Karpas-422 (cell line): ENCODE measurements at regions not wholly inside any gene's neighbourhood (a gene's known extent, or its start where the extent isn't known, plus 50 kb on each side); places are given as distances from the start of the nearest gene placed in this dataset.
A peak's percentile ranks its signal among the peaks of the same experiment; 100 is the strongest.

Source experiments
- DNase-seq: peaks from one replicate; pipeline ENCODE4 v3.0.0-alpha.2; 2015
- H2AFZ ChIP-seq: fragments of 200-600 bp; sonication (generic); 2 replicates; pipeline ENCODE4 v1.6.1; 2014; ENCODE audit warnings: antibody characterized with exemption, low read length, mixed read lengths
- H3K27ac ChIP-seq: fragments of 200-600 bp; sonication (generic); 2 replicates; pipeline ENCODE4 v1.5.1; 2014; ENCODE audit warnings: mild to moderate bottlenecking, low read length, moderate library complexity
- H3K27me3 ChIP-seq: fragments of 200-600 bp; sonication (generic); 2 replicates; pipeline ENCODE4 v1.6.1; 2014; ENCODE audit warnings: low read length, mixed read lengths
- H3K36me3 ChIP-seq: fragments of 200-600 bp; sonication (generic); 2 replicates; pipeline ENCODE4 v1.6.1; 2014; ENCODE audit warnings: low read length, mixed read lengths; ENCODE audit not compliant: insufficient read depth
- H3K4me1 ChIP-seq: fragments of 200-600 bp; sonication (generic); 2 replicates; pipeline ENCODE4 v1.6.1; 2014; ENCODE audit warnings: mild to moderate bottlenecking, low read length, mixed read lengths
- H3K4me2 ChIP-seq: fragments of 200-600 bp; sonication (generic); 2 replicates; pipeline ENCODE4 v1.6.1; 2014; ENCODE audit warnings: low read length, low read depth, mild to moderate bottlenecking; ENCODE audit not compliant: poor library complexity, severe bottlenecking
- H3K4me3 ChIP-seq: fragments of 200-600 bp; sonication (generic); 2 replicates; pipeline ENCODE4 v1.5.1; 2014; ENCODE audit warnings: mild to moderate bottlenecking, antibody characterized with exemption, low read length, mixed read lengths
- H3K79me2 ChIP-seq: fragments of 200-600 bp; sonication (generic); 2 replicates; pipeline ENCODE4 v1.6.1; 2014; ENCODE audit warnings: mild to moderate bottlenecking, low read length, mixed read lengths
- H3K9ac ChIP-seq: fragments of 200-600 bp; sonication (generic); 2 replicates; pipeline ENCODE4 v1.6.0; 2014; ENCODE audit warnings: low read length
- H3K9me2 ChIP-seq: fragments of 200-600 bp; sonication (generic), shearing (Covaris generic); replicated peaks from 2 replicates; pipeline ENCODE4 v1.6.0; 2014; ENCODE audit warnings: mild to moderate bottlenecking, low read length, moderate library complexity; ENCODE audit not compliant: insufficient read depth
- H3K9me3 ChIP-seq: fragments of 300-700, 200-600 bp; sonication (generic); 2 replicates; pipeline ENCODE4 v1.6.1; 2014; ENCODE audit warnings: low read length, mixed read lengths
- H4K20me1 ChIP-seq: fragments of 200-600 bp; sonication (generic); 2 replicates; pipeline ENCODE4 v1.6.1; 2014; ENCODE audit warnings: mild to moderate bottlenecking, antibody characterized with exemption, low read length, low read depth; ENCODE audit not compliant: insufficient read depth

DNA sequence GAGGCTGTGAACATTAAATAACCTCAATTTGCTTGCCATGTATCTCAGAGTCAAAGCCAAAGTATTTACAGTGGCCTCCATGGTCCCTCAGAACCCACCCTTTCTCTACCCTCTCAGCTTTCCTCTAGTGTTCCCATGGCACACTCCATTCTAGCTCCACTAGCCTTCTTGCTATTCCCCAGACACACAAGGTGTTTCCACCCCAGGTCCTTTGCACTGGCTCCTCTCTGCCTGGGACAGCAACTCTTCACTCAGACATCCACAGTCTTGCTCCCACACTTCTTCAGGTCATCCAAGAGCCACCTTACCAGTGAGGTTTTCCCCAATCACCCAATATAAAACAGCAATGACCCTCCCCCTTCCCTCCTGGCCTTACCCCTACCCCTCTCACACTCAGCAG lies 56.5 kb upstream of the PLEKHG1 start:
- Histone ChIP-seq H3K79me2 (no peaks in the 10 kb centered on the region), H3K4me1 (peaks cover 7% of the 10 kb centered on the region), H2AFZ (no peak overlapping the region), H3K9me3 (no peaks in the 10 kb centered on the region), H3K9ac (no peak overlapping the region), H3K27me3 (no peaks in the 10 kb centered on the region; the same call in 1 of the 2 replicates), H4K20me1 (no peaks in the 10 kb centered on the region), H3K4me2 (no peak overlapping the region), H3K4me3 (no peak overlapping the region), H3K9me2 (no peaks in the 10 kb centered on the region), H3K36me3 (no peaks in the 10 kb centered on the region), H3K27ac (no peak overlapping the region)
- no peak for DNase-seq

DNA sequence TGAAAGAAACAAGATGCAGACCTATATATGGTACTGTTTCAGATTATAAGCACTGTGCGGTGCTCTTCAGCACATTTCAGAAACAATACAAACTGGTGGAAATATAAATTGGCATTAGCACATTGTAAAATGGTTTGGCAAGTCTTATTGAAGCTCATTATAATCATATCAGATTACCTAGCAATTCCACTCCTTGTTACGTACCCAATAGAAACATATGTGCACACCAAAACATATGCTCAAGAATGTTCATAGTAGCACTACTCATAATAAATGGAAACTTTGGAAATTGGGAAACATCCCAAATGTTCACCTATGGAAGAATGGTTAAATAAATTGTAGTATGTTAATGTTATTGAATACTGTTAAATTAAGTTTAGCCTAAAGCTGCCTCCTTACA lies 54.9 kb upstream of the PLEKHG1 start:
- Histone ChIP-seq H3K4me3 (no peak overlapping the region), H3K4me2 (no peak overlapping the region), H3K27me3 (no peaks in the 10 kb centered on the region), H3K36me3 (no peaks in the 10 kb centered on the region), H3K4me1 (peaks cover 7% of the 10 kb centered on the region), H3K27ac (no peak overlapping the region), H2AFZ (no peak overlapping the region), H3K79me2 (no peaks in the 10 kb centered on the region), H3K9ac (no peak overlapping the region), H3K9me3 (no peaks in the 10 kb centered on the region), H4K20me1 (no peaks in the 10 kb centered on the region), H3K9me2 (no peaks in the 10 kb centered on the region)
- no peak for DNase-seq

DNA sequence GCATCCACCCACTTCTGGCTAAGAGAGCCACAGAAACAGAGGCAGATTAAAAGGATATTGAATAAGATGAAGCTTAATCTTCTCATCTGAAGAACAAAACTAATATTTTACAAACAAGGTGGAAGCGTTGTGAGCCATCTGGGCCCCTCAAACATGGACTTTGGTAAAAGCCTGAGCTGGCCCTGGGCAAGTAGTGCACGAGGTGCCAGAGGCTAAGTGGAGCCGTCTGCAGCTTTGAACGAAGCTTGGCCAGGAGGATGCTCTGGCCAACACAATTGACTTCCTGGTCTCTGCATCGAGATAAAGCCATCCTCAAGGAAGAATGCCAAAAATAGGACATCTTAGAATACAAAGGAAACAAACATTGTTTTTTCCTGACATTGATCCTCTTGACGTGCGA lies 53.2 kb upstream of the PLEKHG1 start:
- H3K4me2 ChIP-seq = no peak overlapping the region
- no peaks in the 10 kb centered on the region for H3K27me3 ChIP-seq
- no peaks in the 10 kb centered on the region for H3K79me2 ChIP-seq
- no peak overlapping the region for H3K27ac ChIP-seq
- H3K9me3 ChIP-seq = no peaks in the 10 kb centered on the region
- no peaks in the 10 kb centered on the region for H4K20me1 ChIP-seq
- H2AFZ ChIP-seq = no peak overlapping the region
- H3K36me3 ChIP-seq = no peaks in the 10 kb centered on the region
- no peaks in the 10 kb centered on the region for H3K9me2 ChIP-seq
- DNase-seq = no peak
- no peak overlapping the region for H3K4me3 ChIP-seq
- no peak overlapping the region for H3K9ac ChIP-seq
- H3K4me1 ChIP-seq = peaks cover 7% of the 10 kb centered on the region

DNA sequence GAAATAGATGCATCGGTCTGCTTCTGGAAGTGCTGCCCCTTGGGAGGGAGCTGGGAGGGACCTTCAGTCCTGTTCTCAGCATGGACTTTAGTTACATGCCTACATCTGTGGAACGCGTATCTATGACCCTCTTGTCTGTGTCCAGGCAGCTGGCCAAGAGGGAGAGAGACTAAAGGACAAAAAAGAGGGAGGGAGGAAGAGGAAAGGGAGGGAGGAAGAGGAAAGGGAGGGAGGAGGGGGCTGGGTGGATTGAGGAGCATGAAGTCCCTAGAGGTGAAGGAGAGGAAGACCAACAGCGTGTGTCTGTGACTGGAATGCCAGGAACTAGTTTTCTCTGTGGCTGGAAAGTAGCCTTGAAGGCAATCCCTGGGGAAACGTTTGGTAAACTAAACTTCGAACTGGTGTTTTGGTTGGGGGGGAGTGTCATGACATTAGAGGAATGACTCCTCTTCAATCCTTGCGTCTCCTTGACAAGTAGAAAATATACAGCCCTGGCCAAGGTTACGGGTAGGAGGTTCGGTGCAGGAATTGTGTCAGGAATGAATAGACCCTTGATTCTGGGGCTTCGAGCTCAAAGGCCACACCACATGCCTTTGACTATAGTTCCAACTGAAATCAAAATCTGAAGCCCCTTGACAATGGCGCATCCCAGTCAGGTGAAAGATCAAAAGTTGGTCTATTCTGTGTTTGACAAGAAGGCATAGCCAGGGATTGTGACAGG lies 52.0 kb upstream of the PLEKHG1 start:
- H3K9me3 ChIP-seq = no peaks in the 10 kb centered on the region
- H3K27me3 ChIP-seq = no peaks in the 10 kb centered on the region
- no peak overlapping the region for H3K9ac ChIP-seq
- no peaks in the 10 kb centered on the region for H4K20me1 ChIP-seq
- no peaks in the 10 kb centered on the region for H3K36me3 ChIP-seq
- H3K4me2 ChIP-seq = no peak overlapping the region
- H3K79me2 ChIP-seq = no peaks in the 10 kb centered on the region
- peaks cover 7% of the 10 kb centered on the region for H3K4me1 ChIP-seq
- no peak overlapping the region for H2AFZ ChIP-seq
- no peak overlapping the region for H3K27ac ChIP-seq
- no peak for DNase-seq
- no peaks in the 10 kb centered on the region for H3K9me2 ChIP-seq
- no peak overlapping the region for H3K4me3 ChIP-seq

DNA sequence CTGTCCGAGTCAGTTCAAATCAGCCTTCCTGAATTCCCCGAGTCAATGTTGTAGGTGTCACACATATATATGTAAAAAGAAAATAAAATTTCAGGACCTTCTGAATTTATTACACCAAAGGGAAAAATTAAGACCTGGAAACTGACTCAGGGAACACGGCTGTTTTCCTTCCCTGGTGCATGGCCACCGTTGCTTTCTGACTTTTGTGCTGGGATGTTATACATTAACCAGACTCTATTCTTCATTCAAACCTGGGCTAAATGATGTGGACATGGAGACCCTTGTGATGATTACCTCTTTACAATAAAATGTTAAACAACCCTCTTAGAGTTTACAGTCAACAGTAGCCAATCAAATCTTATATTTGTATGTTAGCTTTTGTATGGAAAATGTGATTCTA lies 51.4 kb upstream of the PLEKHG1 start:
- Histone ChIP-seq H3K79me2 (no peaks in the 10 kb centered on the region), H3K9ac (no peak overlapping the region), H3K4me3 (no peak overlapping the region), H3K4me2 (no peak overlapping the region), H3K36me3 (no peaks in the 10 kb centered on the region), H4K20me1 (no peaks in the 10 kb centered on the region), H3K9me3 (no peaks in the 10 kb centered on the region), H3K4me1 (peaks cover 7% of the 10 kb centered on the region), H3K27ac (no peak overlapping the region), H3K27me3 (no peaks in the 10 kb centered on the region), H2AFZ (no peak overlapping the region), H3K9me2 (no peaks in the 10 kb centered on the region)
- no peak for DNase-seq

DNA sequence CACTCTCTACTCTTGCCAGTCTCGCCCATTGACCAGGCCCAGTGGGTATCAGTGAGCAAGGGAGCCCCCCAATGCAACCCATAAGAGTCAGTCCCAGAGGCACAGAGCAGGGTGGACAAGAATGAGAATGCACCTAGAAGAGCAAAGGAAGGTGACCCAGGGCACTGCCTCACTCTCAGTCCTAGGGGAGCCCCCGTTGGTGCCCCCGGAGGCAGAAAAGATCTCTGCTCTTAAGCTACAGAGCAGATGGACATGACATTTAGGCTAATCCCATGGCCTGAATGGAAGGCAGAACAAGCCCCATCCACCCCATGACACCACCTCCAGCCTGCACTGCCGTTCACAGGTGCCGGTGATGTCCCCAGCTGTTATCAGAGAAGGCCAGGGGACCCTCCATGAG lies 50.7 kb upstream of the PLEKHG1 start:
- no peaks in the 10 kb centered on the region for H3K36me3 ChIP-seq

DNA sequence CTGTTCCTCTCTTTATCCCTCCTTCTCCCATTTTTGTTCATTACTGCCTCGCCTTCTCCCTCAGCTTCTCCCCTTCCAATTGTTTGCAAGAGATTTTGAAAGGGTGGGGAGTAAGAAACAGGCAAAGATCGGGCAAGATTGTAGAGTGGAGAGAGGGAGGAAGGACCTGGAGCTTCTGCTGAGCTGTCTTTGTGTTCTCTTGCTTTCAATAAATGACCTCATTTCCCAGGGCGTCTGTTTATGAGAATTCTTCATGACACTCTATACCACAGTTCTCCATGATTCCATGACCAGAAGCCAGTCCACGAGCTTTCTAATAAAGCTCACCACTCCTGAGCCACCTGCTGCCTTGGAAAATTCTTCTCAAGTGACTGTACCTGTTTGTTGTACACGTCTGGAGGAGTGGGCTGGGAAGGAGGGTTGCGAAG lies 50.0 kb upstream of the PLEKHG1 start:
- no peaks in the 10 kb centered on the region for H3K36me3 ChIP-seq
- H3K9ac ChIP-seq = no peak overlapping the region
- H3K4me1 ChIP-seq = peaks cover 7% of the 10 kb centered on the region
- H3K27ac ChIP-seq = no peak overlapping the region
- H3K4me2 ChIP-seq = no peak overlapping the region
- no peak overlapping the region for H3K4me3 ChIP-seq
- H2AFZ ChIP-seq = no peak overlapping the region
- no peak for DNase-seq
- no peaks in the 10 kb centered on the region for H4K20me1 ChIP-seq
- H3K27me3 ChIP-seq = no peaks in the 10 kb centered on the region
- H3K9me2 ChIP-seq = no peaks in the 10 kb centered on the region
- no peaks in the 10 kb centered on the region for H3K79me2 ChIP-seq
- no peaks in the 10 kb centered on the region for H3K9me3 ChIP-seq

More for the DNA sequence above, 50.7 kb upstream of the PLEKHG1 start:
- H3K9ac ChIP-seq = no peak overlapping the region
- no peaks in the 10 kb centered on the region for H4K20me1 ChIP-seq
- no peak overlapping the region for H3K4me3 ChIP-seq
- no peaks in the 10 kb centered on the region for H3K9me2 ChIP-seq
- no peaks in the 10 kb centered on the region for H3K9me3 ChIP-seq
- H2AFZ ChIP-seq = no peak overlapping the region
- peak; percentile 48 for DNase-seq
- H3K79me2 ChIP-seq = no peaks in the 10 kb centered on the region
- H3K4me2 ChIP-seq = no peak overlapping the region
- H3K27me3 ChIP-seq = no peaks in the 10 kb centered on the region
- no peak overlapping the region for H3K27ac ChIP-seq
- H3K4me1 ChIP-seq = peaks cover 7% of the 10 kb centered on the region
